Gastroesophageal sphincter (tissue), 3 donors: ENCODE measurements at regions not wholly inside any gene's neighbourhood (a gene's known extent, or its start where the extent isn't known, plus 50 kb on each side); places are given as distances from the start of the nearest gene placed in this dataset.

Experiments
- CTCF ChIP-seq, 4 experiments: fragments of 200-600 bp in 2 of 4; fragments of 450-650 bp in 2 of 4; sonication (generic) in 1 of 4; IDR thresholded peaks; one replicate each; pipeline ENCODE4 v1.5.1; 2017 to 2019; ENCODE audit warnings: antibody characterized with exemption in 4 of 4, mild to moderate bottlenecking in 2 of 4, moderate library complexity in 2 of 4
- POLR2A ChIP-seq, 2 donors: fragments of 450-650 bp; IDR thresholded peaks; one replicate each; pipeline ENCODE4 v1.6.1; 2017; ENCODE audit warnings: antibody characterized with exemption in 2 of 2, mild to moderate bottlenecking in 2 of 2, moderate library complexity in 1 of 2
- POLR2AphosphoS5 ChIP-seq: sonication (generic); formaldehyde crosslinking; IDR thresholded peaks from one replicate; pipeline ENCODE4 v1.6.1; 2017; ENCODE audit warnings: antibody characterized with exemption

DNA sequence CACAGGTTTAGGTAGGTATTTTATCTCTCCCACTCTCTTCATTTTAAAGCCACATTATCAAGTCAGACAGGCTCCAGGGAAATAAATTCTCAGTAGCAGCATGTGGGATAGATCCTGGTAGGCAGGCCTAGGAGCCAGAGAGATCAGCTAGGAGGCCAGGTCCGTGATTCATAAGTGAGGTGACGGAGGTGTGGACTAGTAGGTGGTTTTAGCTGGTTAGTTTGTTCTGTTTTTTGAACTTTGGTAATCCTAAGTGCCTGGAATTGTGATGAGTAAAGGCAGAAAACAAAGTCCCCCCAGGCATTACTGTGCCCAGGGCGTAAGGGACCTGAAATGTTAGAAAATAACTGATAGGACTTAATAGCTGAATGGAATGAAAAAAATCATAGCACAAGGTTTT lies 53.6 kb upstream of the E2F3 start:
- TF ChIP-seq POLR2AphosphoS5 (no peak), CTCF (IDR thresholded peaks at IDR 0.05) (no peak), POLR2A (IDR thresholded peaks at IDR 0.05) (no peak)
